HepG2 (cell line): ENCODE measurements at regions not wholly inside any gene's neighbourhood (a gene's known extent, or its start where the extent isn't known, plus 50 kb on each side); places are given as distances from the start of the nearest gene placed in this dataset.

Experiments used
- ETV5 ChIP-seq: IDR thresholded peaks from 2 replicates; pipeline ENCODE4 v1.6.1; 2018; ENCODE audit warnings: missing biosample characterization, missing genetic modification reagents, inconsistent platforms, borderline replicate concordance
- FOXA3 ChIP-seq: IDR thresholded peaks from 2 replicates; pipeline ENCODE4 v1.6.1; 2016; ENCODE audit warnings: missing genetic modification reagents, missing compliant biosample characterization
- GABPB1 ChIP-seq: IDR thresholded peaks from 2 replicates; pipeline ENCODE4 v1.6.1; 2016; ENCODE audit warnings: mild to moderate bottlenecking, missing genetic modification reagents, moderate library complexity, missing compliant biosample characterization
- GPBP1L1 ChIP-seq: sonication (generic); formaldehyde crosslinking; IDR thresholded peaks from 2 replicates; pipeline ENCODE4 v1.5.0; 2020; ENCODE audit warnings: mild to moderate bottlenecking, missing genetic modification reagents
- POGZ ChIP-seq: sonication (generic); formaldehyde crosslinking; IDR thresholded peaks from 2 replicates; pipeline ENCODE4 v1.4.0; 2020; ENCODE audit warnings: mild to moderate bottlenecking, missing genetic modification reagents
- SALL1 ChIP-seq: sonication (generic); formaldehyde crosslinking; IDR thresholded peaks from 2 replicates; pipeline ENCODE4 v1.8.0; 2022; ENCODE audit warnings: mild to moderate bottlenecking, missing genetic modification reagents
- SAP130 ChIP-seq: IDR thresholded peaks from 2 replicates; pipeline ENCODE4 v1.6.1; 2016; ENCODE audit warnings: low read depth
- TFAP4 ChIP-seq: sonication (generic); IDR thresholded peaks from 2 replicates; pipeline ENCODE4 v1.6.1; 2016; ENCODE audit warnings: low read depth, borderline replicate concordance
- TFE3 ChIP-seq: IDR thresholded peaks from 2 replicates; pipeline ENCODE4 v1.6.1; 2016
- ZNF33A ChIP-seq: sonication (generic); formaldehyde crosslinking; IDR thresholded peaks from 2 replicates; pipeline ENCODE4 v1.5.1; 2020; ENCODE audit warnings: missing genetic modification reagents, mild to moderate bottlenecking, moderate library complexity, borderline replicate concordance
- ZNF574 ChIP-seq: sonication (generic); formaldehyde crosslinking; IDR thresholded peaks from 2 replicates; pipeline ENCODE4 v1.4.0; 2020; ENCODE audit warnings: missing genetic modification reagents
- TF ChIP-seq, protein P1 (sequence below): IDR thresholded peaks from 2 replicates; pipeline ENCODE4 v1.4.0; 2020; ENCODE audit warnings: mild to moderate bottlenecking, missing genetic modification reagents
- TF ChIP-seq, protein P2 (sequence below): sonication (generic); formaldehyde crosslinking; IDR thresholded peaks from 2 replicates; pipeline ENCODE4 v1.4.0; 2020; ENCODE audit warnings: missing genetic modification reagents
- TF ChIP-seq, protein P3 (sequence below): IDR thresholded peaks from 2 replicates; pipeline ENCODE4 v1.6.1; 2016
- TF ChIP-seq, protein P4 (sequence below): sonication (generic); formaldehyde crosslinking; IDR thresholded peaks from 2 replicates; pipeline ENCODE4 v1.5.0; 2020; ENCODE audit warnings: missing genetic modification reagents

GRCh38 chr15:70437089-70437488 lies 326.3 kb downstream of the UACA start (continued):
- TF ChIP-seq GPBP1L1 (CRISPR knock-in tag) = no peak
- peak; percentile 47; the same call in 1 of the 2 replicates for TF ChIP-seq TFAP4
- no peak for TF ChIP-seq ZNF33A (CRISPR knock-in tag)
- TF ChIP-seq, protein P1, sequence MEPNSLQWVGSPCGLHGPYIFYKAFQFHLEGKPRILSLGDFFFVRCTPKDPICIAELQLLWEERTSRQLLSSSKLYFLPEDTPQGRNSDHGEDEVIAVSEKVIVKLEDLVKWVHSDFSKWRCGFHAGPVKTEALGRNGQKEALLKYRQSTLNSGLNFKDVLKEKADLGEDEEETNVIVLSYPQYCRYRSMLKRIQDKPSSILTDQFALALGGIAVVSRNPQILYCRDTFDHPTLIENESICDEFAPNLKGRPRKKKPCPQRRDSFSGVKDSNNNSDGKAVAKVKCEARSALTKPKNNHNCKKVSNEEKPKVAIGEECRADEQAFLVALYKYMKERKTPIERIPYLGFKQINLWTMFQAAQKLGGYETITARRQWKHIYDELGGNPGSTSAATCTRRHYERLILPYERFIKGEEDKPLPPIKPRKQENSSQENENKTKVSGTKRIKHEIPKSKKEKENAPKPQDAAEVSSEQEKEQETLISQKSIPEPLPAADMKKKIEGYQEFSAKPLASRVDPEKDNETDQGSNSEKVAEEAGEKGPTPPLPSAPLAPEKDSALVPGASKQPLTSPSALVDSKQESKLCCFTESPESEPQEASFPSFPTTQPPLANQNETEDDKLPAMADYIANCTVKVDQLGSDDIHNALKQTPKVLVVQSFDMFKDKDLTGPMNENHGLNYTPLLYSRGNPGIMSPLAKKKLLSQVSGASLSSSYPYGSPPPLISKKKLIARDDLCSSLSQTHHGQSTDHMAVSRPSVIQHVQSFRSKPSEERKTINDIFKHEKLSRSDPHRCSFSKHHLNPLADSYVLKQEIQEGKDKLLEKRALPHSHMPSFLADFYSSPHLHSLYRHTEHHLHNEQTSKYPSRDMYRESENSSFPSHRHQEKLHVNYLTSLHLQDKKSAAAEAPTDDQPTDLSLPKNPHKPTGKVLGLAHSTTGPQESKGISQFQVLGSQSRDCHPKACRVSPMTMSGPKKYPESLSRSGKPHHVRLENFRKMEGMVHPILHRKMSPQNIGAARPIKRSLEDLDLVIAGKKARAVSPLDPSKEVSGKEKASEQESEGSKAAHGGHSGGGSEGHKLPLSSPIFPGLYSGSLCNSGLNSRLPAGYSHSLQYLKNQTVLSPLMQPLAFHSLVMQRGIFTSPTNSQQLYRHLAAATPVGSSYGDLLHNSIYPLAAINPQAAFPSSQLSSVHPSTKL (CRISPR knock-in tag) = peak; percentile 59; the same call in 1 of the 2 replicates
- TF ChIP-seq GABPB1 = peak; percentile 75
- TF ChIP-seq, protein P2, sequence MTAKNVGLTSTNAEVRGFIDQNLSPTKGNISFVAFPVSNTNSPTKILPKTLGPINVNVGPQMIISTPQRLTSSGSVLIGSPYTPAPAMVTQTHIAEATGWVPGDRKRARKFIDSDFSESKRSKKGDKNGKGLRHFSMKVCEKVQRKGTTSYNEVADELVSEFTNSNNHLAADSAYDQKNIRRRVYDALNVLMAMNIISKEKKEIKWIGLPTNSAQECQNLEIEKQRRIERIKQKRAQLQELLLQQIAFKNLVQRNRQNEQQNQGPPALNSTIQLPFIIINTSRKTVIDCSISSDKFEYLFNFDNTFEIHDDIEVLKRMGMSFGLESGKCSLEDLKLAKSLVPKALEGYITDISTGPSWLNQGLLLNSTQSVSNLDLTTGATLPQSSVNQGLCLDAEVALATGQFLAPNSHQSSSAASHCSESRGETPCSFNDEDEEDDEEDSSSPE (CRISPR knock-in tag) = peak; percentile 85
- TF ChIP-seq, protein P3, sequence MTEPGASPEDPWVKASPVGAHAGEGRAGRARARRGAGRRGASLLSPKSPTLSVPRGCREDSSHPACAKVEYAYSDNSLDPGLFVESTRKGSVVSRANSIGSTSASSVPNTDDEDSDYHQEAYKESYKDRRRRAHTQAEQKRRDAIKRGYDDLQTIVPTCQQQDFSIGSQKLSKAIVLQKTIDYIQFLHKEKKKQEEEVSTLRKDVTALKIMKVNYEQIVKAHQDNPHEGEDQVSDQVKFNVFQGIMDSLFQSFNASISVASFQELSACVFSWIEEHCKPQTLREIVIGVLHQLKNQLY = 0 out of 2 replicates have a peak, but pooled peaks have one; percentile 25
- TF ChIP-seq POGZ = 0 out of 2 replicates have a peak, but pooled peaks have one; percentile 20
- peak; percentile 78; the same call in 1 of the 2 replicates for TF ChIP-seq ETV5
- peak; percentile 40; the same call in 1 of the 2 replicates for TF ChIP-seq SALL1 (CRISPR knock-in tag)
- TF ChIP-seq ZNF574 (CRISPR knock-in tag) = peak; percentile 98
- peak; percentile 80 for TF ChIP-seq TFE3
- TF ChIP-seq SAP130 (CRISPR knock-in tag) = peak; percentile 32; the same call in 1 of the 2 replicates
- TF ChIP-seq, protein P4, sequence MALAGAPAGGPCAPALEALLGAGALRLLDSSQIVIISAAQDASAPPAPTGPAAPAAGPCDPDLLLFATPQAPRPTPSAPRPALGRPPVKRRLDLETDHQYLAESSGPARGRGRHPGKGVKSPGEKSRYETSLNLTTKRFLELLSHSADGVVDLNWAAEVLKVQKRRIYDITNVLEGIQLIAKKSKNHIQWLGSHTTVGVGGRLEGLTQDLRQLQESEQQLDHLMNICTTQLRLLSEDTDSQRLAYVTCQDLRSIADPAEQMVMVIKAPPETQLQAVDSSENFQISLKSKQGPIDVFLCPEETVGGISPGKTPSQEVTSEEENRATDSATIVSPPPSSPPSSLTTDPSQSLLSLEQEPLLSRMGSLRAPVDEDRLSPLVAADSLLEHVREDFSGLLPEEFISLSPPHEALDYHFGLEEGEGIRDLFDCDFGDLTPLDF (CRISPR knock-in tag) = peak; percentile 77
- TF ChIP-seq FOXA3 (CRISPR knock-in tag) = peak; percentile 9; the same call in 1 of the 2 replicates
